NCI-H2107 treated with DMSO at 0.1 percent for 48 hours (cell line): ENCODE measurements at regions not wholly inside any gene's neighbourhood (a gene's known extent, or its start where the extent isn't known, plus 50 kb on each side); places are given as distances from the start of the nearest gene placed in this dataset.

Experiments
- DNase-seq: peaks from one replicate; lab custom pipeline; 2025; ENCODE audit not compliant: unreplicated experiment; lab: John Stamatoyannopoulos, UW

DNA sequence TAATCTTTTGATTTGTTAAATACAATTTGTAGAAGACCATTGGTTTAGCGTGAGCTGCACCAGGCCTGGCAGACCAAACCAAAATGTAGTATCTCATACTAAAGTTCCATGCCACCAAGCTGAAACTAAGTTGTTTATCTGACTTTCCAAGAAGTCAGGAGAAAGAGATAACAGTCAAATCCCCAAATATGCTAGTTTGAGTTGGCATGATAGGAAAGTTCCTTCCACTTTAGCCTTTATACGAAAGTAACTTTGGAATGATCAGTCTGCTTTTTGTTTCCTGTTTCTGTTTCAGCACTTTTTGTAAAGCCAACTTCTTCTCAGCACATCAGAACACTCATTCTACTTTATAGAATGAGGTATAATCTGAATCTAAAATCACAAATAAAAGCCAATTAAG lies 449.2 kb downstream of the GRXCR1 start:
- DNase-seq, result no peak

DNA sequence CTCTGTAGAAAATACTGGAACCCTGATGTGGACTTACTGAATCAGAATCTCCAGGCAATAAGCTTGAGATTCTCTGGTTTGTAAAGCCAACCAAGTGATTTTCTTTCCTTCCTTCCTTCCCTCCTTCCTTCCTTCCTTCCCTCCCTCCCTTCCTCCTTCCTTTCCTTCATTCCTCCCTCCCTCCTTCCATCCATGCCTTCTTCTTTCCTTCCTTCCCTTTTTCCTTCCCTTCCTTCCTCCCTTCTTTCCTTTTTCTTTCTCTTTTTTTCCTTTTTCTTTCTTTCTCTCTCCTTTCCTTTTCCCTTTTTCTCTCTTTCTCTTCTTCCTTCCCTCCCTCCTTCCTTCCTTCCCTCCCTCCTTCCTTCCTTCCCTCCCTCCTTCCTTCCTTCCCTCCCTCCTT lies 450.8 kb downstream of the GRXCR1 start:
- no peak for DNase-seq

DNA sequence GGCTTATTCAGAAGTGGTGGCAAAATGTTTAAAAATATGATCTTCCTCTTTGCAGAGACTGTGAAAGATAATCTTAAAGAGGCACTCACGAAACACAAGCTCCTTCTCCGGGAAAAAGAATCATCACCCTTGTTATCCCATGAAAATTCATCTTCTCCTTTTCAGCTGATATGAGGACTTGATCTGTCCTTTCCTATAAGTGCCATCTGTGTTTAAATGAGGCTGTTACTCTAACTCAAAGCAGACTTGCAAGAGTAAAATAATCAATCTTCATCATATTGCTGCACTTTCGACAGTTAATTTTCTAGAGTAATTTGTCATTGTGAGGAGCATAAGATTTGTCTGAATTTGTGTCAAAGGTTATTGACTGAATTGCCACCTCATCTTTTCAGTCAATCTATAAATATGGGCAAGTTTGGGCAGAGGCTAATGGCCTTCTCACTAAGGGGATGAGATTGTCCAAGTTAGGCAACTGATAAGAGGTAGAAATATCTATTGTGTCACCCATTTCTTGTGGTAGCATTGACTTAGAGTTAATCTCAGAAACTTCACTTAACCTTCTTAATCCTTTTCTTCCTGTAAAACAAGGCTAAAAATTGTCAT lies 452.9 kb downstream of the GRXCR1 start:
- no peak for DNase-seq

DNA sequence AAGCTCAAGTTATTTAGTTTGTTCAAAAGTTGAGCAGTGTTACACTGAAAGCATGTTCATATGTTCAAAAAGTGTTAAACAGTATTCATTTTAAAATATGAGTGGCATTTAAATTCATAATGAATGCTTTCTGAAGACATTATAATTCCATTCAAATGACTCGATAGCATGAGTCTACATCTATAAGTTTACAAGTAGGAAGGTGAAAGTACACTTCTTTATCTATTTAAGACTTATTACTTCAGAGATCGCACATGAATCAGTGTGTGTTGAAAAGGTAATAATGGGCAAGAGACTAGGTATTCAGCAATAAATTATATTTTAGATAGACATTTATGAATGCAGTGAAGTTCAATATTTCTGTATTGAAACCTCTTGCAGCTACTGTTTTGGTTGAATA lies 456.1 kb downstream of the GRXCR1 start:
- DNase-seq, result no peak

DNA sequence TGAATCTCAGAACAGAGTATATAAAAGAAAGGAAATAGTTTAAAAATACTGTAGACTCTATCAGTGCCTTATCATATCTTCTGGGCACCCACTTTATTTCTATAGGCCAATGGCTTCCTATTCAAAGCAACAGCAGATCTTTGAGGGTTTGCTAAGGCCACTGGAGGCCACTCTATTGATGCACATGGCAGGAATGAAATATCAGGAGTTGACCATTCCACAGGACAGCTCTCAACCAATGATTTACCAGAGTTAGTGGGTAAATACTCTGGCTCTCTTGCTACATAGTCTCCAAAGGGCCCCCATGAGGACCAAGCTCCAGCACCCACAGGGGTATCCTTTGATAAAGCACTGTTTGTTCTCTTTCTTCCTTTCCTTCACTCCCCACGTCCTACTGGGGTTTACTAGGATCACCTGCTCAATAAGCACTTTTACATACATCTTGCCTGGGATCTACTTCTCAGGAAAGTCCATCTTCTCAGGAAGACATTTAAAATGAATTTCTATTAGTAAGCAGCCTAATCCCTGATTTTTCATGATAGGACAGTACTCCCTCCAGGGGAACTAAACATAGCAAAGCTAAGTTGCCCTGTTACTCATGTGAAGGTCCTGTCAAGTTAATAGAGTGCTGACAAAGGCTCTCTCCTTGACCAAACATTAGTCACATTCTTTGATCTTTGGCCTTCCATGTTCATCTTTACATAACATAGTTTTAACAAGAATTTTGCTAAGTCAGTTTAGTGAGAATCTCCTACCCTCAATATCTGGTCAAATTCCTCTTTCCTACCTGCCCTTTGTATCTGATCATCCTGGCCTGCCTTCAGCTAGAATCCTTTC lies 459.7 kb downstream of the GRXCR1 start:
- DNase-seq, result no peak

DNA sequence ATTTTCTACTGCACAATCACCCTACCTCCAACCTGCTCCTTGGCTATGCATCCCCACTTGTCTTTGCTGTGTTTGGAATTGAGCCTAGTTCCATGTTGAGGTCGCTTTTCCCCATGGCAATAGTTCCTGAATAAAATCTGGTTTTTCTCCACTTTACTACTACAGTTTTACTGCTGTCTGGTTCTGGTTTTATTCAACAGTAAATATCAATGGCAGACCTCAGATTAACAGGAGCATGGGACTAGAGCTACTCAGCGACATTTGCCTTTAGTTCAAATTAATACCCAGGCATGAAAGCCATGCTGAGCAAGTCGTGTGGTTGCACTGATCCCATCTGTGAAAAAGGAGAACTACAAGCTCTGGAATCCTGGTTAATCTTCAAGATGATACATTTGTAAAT lies 460.3 kb downstream of the GRXCR1 start:
- no peak for DNase-seq

DNA sequence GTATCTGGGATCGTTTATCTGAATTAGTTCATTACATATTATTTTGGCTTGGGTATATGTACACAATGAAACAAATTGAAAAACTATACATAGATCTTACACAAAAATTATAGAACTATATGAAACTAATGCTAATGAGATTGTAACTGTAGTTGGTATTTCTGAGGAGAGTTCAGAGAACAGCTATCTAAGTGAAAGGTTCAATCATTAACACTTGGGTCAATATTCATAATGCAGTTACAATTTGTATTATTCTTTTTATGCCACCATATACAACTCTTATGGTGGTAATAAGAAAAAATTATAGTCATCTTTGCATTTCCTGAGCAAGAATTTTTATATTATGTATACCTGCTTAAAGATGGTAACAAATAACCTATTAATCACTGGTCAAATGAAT lies 461.0 kb downstream of the GRXCR1 start:
- no peak for DNase-seq

DNA sequence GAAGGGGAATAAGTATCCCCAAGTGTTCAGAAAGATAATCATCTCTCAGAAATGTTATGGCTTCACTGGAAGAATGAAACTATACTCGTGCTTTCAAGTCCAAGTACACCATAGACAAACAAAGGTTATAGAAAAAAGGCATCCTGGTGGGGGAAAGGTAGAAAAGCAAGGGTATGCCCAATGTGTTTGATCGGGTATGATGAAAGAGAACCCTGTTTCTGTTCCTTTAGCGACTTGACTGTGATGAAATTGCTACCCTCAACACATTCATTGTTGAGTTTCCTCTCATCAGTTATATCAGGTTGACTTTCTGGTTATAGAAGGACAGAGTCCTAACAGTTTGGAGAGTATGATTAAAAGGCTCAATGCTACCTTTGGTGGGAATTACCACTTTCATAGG lies 464.3 kb downstream of the GRXCR1 start:
- no peak for DNase-seq

DNA sequence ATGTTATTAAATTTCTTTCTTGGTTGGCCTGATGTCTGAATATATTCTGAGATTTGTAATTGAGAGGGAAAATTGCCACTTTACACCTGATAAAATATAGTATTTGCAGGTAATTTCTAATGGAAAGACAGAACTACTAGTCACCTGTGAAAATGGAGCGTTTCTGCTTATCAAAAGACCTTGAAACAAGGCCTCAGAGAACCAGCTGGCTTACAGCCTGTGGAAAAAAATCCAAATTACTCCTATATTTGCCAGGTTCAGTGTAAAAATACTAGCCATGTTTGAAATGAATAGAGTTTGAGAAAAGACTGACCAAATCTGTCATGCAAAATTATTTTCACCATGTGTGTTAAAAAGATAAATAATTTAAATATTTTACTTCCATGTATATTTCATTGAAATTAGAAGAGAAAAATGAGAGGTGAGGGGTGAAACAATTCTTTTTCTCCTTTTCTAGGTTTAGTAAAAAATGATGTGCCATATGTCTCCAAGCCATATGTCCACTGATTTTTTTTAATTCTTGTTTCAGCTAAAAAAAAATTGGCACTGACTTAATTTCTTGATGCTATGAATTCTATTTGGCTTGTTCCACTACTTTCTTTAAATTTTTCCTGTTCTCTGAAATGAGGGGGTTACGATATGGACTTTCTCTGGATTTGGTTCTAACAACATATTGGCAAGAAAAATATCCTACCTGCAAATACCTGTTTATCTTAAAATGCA lies 464.9 kb downstream of the GRXCR1 start:
- no peak for DNase-seq

DNA sequence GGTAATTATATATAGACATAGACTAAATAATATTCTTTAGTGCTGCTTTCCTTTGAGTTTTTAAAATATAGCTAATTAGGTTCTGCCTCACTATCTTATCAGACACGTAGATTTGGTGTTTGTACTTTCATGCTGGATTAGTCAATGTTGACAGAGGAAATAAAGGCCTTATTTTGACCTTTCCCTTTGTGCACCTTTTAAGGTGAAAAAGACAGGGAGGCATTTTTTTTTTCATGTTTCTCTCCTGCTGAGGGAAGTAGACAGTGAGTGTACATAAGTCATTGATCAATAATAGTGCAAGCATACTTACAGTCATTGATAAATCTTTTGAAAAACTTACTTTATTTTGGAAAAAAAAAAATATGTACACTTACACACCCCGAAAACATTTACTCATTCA lies 467.8 kb downstream of the GRXCR1 start:
- no peak for DNase-seq

DNA sequence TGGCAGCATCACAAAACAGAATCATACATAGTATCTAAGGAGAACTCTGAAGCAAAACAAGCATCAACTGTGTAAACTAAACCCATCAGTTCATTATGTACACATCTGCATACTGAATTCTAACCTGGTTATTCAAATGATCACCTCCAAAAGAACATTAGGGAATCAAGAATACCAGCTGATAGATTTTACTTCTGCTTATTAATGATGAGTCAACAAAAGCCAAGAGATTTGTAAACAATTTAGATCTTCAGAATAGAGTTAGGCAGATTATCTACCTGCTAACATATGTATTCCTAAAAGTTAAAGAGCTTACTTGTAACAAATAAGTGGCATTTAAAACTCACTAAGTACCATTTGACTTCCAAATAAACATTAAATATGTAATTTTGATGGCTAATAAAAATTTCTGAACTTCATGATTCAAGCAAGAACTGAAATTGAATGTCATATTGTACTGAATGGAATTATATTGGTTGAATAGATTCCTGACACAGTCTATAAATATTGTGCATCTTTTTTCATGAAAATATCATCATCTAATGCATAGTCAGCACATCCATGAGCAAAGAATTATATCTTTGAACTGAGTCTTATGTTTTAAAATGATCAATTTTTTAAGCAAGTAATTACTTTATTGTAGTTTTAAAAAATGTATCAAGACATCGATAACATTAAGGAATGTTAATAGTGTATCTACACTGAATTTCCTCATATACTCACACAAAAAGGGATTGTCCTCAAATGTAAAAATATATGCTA lies 470.5 kb downstream of the GRXCR1 start:
- no peak for DNase-seq

DNA sequence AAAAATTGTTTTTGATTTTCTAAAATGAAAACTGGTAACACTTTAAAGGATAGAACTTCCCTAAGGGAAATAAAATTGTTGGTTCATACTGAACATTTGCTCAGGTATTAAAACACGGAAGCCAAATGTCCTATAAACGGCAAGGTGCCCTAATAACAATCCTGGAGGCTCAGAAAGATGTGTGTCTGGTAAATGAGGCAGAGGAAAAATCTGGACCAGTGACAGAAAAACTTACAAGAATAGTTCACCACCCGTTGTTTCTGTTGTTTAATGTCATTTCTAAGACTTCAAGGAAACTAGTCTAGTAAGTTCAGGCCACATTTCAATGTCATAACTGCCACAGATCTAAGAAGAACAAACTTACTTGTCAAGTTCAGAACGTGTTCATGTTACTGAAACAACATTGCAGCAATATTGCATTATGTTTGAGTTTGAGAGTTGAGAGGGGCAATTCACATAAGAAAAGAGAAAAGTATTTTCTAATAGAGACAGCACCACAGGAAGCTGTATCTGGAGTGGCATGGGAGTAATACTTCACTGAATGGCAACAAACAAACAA lies 476.6 kb downstream of the GRXCR1 start:
- no peak for DNase-seq

DNA sequence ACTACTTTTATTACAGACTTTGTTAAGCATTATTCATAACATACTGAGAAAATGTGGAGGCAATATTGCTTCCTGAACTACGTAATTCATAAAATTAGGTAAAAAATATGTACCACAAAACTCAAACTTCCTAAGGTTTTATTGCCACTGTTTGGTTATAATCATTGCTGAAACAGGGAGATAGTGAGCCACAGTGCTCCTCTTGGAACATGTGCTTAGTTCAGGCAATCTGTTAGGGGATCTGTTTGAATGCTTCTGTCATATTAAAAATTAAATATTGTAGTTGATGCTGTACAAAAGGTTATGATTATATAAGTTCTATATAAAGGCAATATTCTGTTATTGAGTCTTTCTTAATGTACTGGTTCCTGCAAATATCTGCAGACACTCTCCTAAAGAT lies 480.7 kb downstream of the GRXCR1 start:
- no peak for DNase-seq

DNA sequence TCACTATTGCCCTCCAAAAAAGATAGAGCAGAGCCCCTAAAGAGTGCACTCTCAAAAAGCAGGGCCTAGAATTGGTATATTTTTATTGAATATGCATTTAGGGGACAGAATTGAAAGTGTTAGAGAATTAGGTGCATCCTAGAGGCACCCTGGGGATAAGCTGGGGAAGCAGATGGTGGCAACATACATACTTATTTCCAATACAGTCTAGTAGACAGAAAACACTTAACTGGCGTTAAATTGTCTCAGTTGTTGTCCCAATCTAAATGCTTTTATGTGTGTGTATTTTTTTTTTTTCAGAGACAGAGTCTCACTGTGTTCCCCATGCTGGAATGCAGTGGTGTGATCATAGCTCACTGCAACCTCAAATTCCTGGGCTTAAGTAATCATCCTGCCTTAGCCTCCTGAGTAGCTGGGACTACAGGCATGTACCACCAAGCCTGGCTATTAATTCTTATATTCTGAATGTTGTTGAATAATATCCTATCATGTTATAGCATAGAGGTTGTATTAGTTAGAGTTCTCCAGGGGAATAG lies 481.8 kb downstream of the GRXCR1 start:
- no peak for DNase-seq

DNA sequence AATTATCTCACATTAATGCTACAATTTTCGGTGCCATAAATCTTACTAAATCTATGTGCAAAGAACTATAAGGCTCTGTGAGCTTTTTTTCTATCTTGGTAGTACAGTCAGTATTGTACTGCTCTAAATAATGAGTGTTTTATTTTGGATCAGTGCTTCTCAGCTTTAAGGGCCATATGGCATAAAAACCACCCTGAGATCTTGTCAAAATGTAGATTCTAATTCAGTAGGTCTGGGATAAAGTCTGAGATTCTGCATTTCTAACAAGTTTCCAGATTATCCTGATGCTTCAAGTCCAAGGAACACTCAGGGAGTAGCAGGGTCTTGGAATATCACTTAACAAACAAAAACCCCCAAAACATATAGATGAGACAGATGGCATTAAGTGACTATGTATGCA lies 486.5 kb downstream of the GRXCR1 start:
- no peak for DNase-seq

DNA sequence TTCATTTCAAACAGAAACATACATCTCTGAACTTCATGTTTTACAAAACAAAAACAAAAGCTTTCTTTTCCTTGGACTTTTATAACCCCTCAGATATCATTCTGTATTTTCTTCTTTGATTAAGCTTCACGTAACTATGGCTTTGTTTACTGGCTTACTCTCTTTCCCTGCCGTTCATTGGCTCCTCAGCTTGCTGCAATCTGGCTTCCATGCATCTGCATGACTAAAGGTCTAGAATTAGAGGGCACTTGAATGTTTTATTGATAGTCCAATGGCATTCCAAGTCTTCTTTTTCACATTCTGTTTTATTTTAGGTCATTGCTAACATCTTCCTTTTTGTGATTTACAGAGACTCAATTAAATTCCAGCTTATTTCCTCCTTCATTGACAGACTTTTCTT lies 487.6 kb downstream of the GRXCR1 start:
- no peak for DNase-seq

DNA sequence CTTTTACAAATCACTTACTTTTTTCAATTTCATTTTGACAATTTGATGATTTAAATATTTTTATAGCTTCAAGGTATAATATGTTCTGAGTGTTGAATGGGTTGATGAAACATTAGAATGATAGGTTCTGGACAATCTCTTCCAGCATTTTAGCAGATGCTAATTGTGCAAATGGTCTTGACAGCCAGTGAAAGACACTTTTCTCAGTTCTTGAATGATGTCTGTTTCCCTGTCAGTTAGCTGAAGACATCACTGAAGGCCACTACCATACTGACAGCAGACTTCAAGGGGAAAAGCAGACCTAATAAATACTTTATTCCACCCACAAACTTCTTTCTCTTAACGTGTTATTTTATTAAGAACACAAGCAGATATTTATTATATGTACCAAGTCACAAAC lies 498.6 kb downstream of the GRXCR1 start:
- no peak for DNase-seq

DNA sequence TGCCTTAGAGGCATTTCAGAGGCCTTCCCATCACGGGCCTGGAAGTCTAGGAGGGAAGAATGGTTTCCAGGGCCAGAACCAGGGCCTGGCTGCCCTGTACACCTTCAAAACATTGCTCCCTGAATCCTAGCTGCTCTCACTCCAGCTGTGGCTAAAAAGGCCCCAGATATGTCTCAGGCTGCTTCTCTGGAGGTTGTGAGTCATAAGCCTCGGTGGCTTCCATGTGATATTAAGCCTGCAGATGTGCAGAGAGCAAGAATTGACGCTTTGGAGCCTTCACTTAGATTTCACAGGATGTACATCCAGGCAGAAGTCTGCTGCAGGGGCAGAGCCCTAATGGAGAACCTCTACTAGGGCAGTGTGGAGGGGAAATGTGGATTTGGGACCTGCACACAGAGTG lies 502.5 kb downstream of the GRXCR1 start:
- no peak for DNase-seq

DNA sequence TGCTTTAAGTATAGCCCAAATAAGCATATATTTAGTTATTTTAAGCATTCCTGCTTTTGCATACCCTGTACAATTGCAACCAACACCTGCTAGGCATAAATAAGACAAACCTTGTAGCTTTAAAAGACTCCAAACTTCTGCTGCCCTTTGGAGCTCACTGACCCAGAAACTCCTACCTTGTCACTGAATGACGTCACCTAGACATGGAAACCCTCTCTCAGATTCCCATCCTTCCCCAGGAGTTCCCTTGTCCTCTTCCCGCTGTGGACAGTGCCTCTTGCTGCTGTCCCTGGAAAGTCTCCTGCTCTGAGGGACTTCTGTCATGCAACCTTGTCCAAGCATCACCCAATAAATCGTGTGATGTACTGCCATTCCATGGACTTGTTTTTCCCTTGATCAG lies 507.2 kb downstream of the GRXCR1 start:
- no peak for DNase-seq

DNA sequence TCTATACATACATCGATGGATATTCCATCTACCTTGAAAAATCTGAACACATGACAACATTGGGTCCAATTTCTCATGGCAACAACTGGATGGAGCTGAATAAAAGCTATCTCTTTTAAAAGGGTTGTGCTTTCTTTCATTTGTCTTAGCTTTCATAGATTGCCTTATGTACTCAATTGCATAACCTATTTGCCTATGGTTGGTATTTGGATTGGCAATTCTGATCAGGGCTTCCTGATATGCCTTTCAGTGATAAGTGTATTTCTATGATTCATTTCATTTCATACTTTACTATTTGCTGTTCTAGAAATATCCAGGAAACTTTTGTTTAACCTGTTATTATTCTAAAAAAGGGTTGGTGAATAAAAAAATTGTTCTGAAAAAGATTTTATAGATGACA lies 509.9 kb downstream of the GRXCR1 start:
- DNase-seq, result no peak

DNA sequence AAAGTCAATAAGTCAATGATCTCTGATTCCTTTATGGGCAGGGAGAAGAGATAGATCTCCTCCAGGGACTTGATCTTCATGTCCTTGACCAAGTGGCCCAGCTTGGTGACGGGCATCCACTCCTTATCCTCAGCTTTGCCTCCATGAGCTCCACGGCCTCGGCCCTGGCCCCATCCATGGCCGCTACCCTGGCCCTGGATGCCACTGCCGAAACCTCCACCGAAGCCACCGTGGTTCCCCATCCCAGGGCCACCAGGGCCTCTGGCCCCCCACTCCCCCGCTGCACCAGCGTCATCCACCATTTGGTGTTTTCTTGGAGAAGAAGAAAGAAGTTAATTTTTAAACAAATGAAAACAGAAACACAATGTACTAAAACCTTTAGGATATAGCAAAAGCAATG lies 518.1 kb downstream of the GRXCR1 start:
- no peak for DNase-seq
